B cell (primary cell): ENCODE measurements at regions not wholly inside any gene's neighbourhood (a gene's known extent, or its start where the extent isn't known, plus 50 kb on each side); places are given as distances from the start of the nearest gene placed in this dataset.

Experiments used
- ATAC-seq: fragments of 200-7000 bp; cut with Tn5 transposase; one replicate; pipeline ENCODE4 v1.10.0; 2021; ENCODE audit warnings: low read depth, mild to moderate bottlenecking, moderate number of reproducible peaks, moderate library complexity
- CTCF ChIA-PET: fragments of 350-600 bp; sonication (Branson Sonifier 250); formaldehyde crosslinking; loops from one replicate; lab custom pipeline; 2021; ENCODE audit warnings: antibody characterized with exemption, inconsistent platforms; lab: Charles Lee
- POLR2A ChIA-PET: fragments of 350-600 bp; sonication (Branson Sonifier 250); formaldehyde crosslinking; loops from one replicate; lab custom pipeline; 2021; ENCODE audit warnings: antibody characterized with exemption; lab: Charles Lee
- DNase-seq: peaks from one replicate; pipeline ENCODE4 v3.0.0; 2013
- H2AFZ ChIP-seq: 2 replicates; pipeline ENCODE4 v1.6.1; 2012; ENCODE audit warnings: mild to moderate bottlenecking, low read depth, low read length; ENCODE audit not compliant: insufficient read depth, poor library complexity, severe bottlenecking
- H3K27ac ChIP-seq, 2 donors: 1 replicate in 1 of 2; 2 replicates in 1 of 2; pipeline ENCODE4 v1.5.1; 2012 to 2013; ENCODE audit warnings: low read length in 2 of 2, mild to moderate bottlenecking in 2 of 2, moderate library complexity in 1 of 2
- H3K27me3 ChIP-seq, 4 experiments: fragments of 200-600 bp in 1 of 4; sonication (generic) in 1 of 4; replicated peaks in 1 of 4; 1 replicate in 2 of 4; 2 replicates in 2 of 4; pipeline versions ENCODE4 v1.6.1 to v1.7.0; 2013 to 2016; ENCODE audit warnings: low read length in 3 of 4, mild to moderate bottlenecking in 2 of 4, mixed read lengths in 1 of 4, moderate library complexity in 1 of 4; ENCODE audit not compliant: insufficient read depth in 4 of 4, control insufficient read depth in 3 of 4; ENCODE audit errors: control extremely low read depth in 1 of 4
- H3K36me3 ChIP-seq, 2 experiments: replicated peaks in 1 of 2; 1 replicate in 1 of 2; 2 replicates in 1 of 2; pipeline versions ENCODE4 v1.6.1 to v1.7.1; 2013; ENCODE audit warnings: low read length in 1 of 2; ENCODE audit not compliant: insufficient read depth in 2 of 2, control insufficient read depth in 1 of 2; ENCODE audit errors: control extremely low read depth in 1 of 2, extremely low read depth in 1 of 2
- H3K4me1 ChIP-seq, 2 donors: fragments of 200-600 bp in 1 of 2; sonication (generic) in 1 of 2; 1 replicate in 1 of 2; 2 replicates in 1 of 2; pipeline versions ENCODE4 v1.5.1 to v1.6.1; 2013 to 2017; ENCODE audit warnings: low read length in 2 of 2; ENCODE audit not compliant: control insufficient read depth in 2 of 2, insufficient read depth in 2 of 2
- H3K4me2 ChIP-seq: replicated peaks from 2 replicates; pipeline ENCODE3; 2012; ENCODE audit warnings: mild to moderate bottlenecking, low read depth, low read length; ENCODE audit not compliant: poor library complexity, severe bottlenecking
- H3K4me3 ChIP-seq, 5 experiments: fragments of 200-600 bp in 1 of 5; sonication (generic) in 1 of 5; 1 replicate in 3 of 5; 2 replicates in 2 of 5; pipeline versions ENCODE4 v1.5.1 to v1.7.0; 2011 to 2016; ENCODE audit warnings: low read length in 4 of 5, mild to moderate bottlenecking in 4 of 5, low read depth in 2 of 5, control low read depth in 1 of 5, moderate library complexity in 1 of 5; ENCODE audit not compliant: insufficient read depth in 1 of 5; ENCODE audit errors: control extremely low read depth in 1 of 5, extremely low read depth in 1 of 5
- H3K79me2 ChIP-seq: fragments of 200-600 bp; sonication (generic); one replicate; pipeline ENCODE4 v1.6.0; 2016; ENCODE audit warnings: low read length; ENCODE audit not compliant: control insufficient read depth, insufficient read depth
- H3K9ac ChIP-seq: fragments of 200-600 bp; sonication (generic); 2 replicates; pipeline ENCODE4 v1.6.1; 2017; ENCODE audit warnings: mild to moderate bottlenecking, low read length, moderate library complexity
- H3K9me3 ChIP-seq, 3 donors: one replicate each; pipeline versions ENCODE4 v1.6.1 to v1.7.1; 2013; ENCODE audit warnings: low read length in 2 of 3; ENCODE audit not compliant: control insufficient read depth in 2 of 3, insufficient read depth in 1 of 3; ENCODE audit errors: control extremely low read depth in 1 of 3
- H4K20me1 ChIP-seq: 2 replicates; pipeline ENCODE4 v1.6.0; 2012; ENCODE audit warnings: mild to moderate bottlenecking, low read length; ENCODE audit not compliant: insufficient read depth, control insufficient read depth, poor library complexity, severe bottlenecking
- H3K27ac Mint-ChIP-seq: one replicate; pipeline ENCODE4 v1.8.0; 2021; ENCODE audit warnings: mixed read lengths
- H3K27me3 Mint-ChIP-seq: one replicate; pipeline ENCODE4 v1.8.0; 2021; ENCODE audit warnings: mixed read lengths
- H3K4me1 Mint-ChIP-seq: one replicate; pipeline ENCODE4 v1.8.0; 2021; ENCODE audit warnings: mixed read lengths
- H3K4me3 Mint-ChIP-seq: one replicate; pipeline ENCODE4 v1.8.0; 2021; ENCODE audit warnings: mixed read lengths
- H3K9me3 Mint-ChIP-seq: one replicate; pipeline ENCODE4 v1.8.0; 2022; ENCODE audit warnings: mixed read lengths; ENCODE audit not compliant: insufficient read depth
- EZH2 ChIP-seq: IDR thresholded peaks from 2 replicates; pipeline ENCODE4 v1.6.1; 2012; ENCODE audit warnings: borderline replicate concordance, low read depth, mild to moderate bottlenecking, moderate library complexity, low read length; ENCODE audit not compliant: insufficient read depth, poor library complexity, severe bottlenecking
- WGBS: methylation state at CpG from one replicate; pipeline ENCODE4 v1.1.5; 2013; ENCODE audit warnings: missing lambda C conversion rate; ENCODE audit not compliant: insufficient coverage; 5-methylcytosine and 5-hydroxymethylcytosine counted together
- intact Hi-C: fragments of 100-400 bp; cut with micrococcal nuclease; formaldehyde crosslinking; loops from one replicate; pipeline ENCODE4 v1.10.0; 2022
- TF ChIP-seq, protein P1 (sequence below): fragments of 200-600 bp; IDR thresholded peaks from one replicate; pipeline ENCODE4 v1.8.0; 2022; ENCODE audit warnings: antibody characterized with exemption, mild to moderate bottlenecking

DNA sequence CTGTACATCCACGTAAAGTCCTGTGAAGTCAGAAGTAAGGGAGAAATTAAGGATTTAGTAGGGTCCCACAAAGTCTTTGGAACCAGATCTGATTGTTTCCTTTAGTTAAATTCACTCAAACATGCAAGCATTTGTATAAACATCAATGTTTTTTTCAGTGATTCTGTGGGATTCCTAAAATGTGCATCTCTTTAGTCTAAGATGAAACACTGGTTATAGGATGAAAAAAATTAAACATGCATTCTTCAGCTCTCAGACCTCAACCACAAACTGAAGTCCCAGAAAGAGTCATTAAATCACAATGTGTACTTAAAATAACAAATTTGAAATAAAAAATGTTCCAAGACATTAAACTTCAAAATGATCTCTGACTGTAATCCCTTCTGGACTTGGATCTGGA lies 76.5 kb upstream of the APCDD1 start:
- no peaks in the 10 kb centered on the region for H3K4me1 ChIP-seq
- H3K9ac ChIP-seq = no peak overlapping the region
- no peaks in the 10 kb centered on the region for H3K79me2 ChIP-seq
- no peak overlapping the region for H2AFZ ChIP-seq
- no peak for DNase-seq
- intact Hi-C loops = no loop called here
- POLR2A ChIA-PET = no interaction called here
- Mint-ChIP-seq H3K27ac (no peak overlapping the region), H3K4me1 (peaks cover 3% of the 10 kb centered on the region), H3K4me3 (no peak overlapping the region), H3K9me3 (no peaks in the 10 kb centered on the region), H3K27me3 (peaks cover 8% of the 10 kb centered on the region)
- no CpG with 5 or more reads among the region's 1 CpG for WGBS
- no peak overlapping the region for H3K27ac ChIP-seq
- ATAC-seq = no peak
- H3K4me3 ChIP-seq = no peak overlapping the region
- TF ChIP-seq EZH2 = no peak
- TF ChIP-seq, protein P1, sequence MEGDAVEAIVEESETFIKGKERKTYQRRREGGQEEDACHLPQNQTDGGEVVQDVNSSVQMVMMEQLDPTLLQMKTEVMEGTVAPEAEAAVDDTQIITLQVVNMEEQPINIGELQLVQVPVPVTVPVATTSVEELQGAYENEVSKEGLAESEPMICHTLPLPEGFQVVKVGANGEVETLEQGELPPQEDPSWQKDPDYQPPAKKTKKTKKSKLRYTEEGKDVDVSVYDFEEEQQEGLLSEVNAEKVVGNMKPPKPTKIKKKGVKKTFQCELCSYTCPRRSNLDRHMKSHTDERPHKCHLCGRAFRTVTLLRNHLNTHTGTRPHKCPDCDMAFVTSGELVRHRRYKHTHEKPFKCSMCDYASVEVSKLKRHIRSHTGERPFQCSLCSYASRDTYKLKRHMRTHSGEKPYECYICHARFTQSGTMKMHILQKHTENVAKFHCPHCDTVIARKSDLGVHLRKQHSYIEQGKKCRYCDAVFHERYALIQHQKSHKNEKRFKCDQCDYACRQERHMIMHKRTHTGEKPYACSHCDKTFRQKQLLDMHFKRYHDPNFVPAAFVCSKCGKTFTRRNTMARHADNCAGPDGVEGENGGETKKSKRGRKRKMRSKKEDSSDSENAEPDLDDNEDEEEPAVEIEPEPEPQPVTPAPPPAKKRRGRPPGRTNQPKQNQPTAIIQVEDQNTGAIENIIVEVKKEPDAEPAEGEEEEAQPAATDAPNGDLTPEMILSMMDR = no peak
- H3K4me2 ChIP-seq = no peak overlapping the region
- H3K27me3 ChIP-seq = no peaks in the 10 kb centered on the region
- H3K36me3 ChIP-seq = no peaks in the 10 kb centered on the region
- H4K20me1 ChIP-seq = no peaks in the 10 kb centered on the region
- no peaks in the 10 kb centered on the region for H3K9me3 ChIP-seq
- CTCF ChIA-PET = no interaction called here

DNA sequence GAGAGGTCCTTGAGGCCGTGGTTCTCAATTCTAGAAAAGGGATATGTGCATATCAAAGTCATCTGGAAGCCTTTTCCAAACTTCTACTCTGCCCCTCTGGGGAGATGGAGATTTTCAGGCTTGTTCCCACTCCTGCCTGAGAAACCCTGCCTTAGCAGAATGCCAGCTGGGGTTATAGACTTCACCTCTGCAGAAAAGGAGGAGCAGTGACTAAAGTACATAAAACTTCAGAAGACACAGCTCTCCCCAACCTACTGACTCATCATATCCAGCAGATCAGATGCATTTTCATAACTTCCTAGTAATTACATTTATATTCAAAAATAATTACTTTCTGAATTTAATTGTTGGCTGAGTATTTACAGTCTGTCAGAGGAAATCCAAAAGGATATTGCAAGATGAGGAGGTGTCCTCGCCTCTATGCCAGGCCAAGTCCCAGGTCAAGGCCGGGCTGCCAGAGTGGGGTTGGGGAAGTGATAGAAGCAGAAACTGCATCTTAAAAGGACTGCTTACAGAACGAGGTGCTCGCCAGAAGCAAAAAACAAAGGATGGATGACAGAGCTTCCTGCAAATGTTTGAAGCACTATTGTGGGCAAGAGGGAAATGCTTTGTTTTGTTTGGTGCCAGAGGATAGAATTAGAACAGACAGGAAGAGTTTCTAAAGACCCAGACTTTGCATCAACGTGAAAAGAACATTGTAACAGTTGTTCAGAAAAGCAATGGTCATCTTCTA lies 75.6 kb upstream of the APCDD1 start:
- POLR2A ChIA-PET = no interaction called here
- H3K27ac Mint-ChIP-seq = no peak overlapping the region
- H3K4me2 ChIP-seq = no peak overlapping the region

More for the DNA sequence above, 75.6 kb upstream of the APCDD1 start:
- Mint-ChIP-seq H3K4me3 (no peak overlapping the region), H3K27me3 (peaks cover 8% of the 10 kb centered on the region), H3K9me3 (no peaks in the 10 kb centered on the region), H3K4me1 (peaks cover 3% of the 10 kb centered on the region)
- H3K27ac ChIP-seq = no peak overlapping the region
- no peak overlapping the region for H3K9ac ChIP-seq
- ATAC-seq (no peak), DNase-seq (no peak)
- intact Hi-C loops = no loop called here
- peak overlapping the region; percentile 5 for H2AFZ ChIP-seq
- no peaks in the 10 kb centered on the region for H3K9me3 ChIP-seq
- TF ChIP-seq EZH2 = no peak
- no peaks in the 10 kb centered on the region for H3K4me1 ChIP-seq
- no peaks in the 10 kb centered on the region for H3K27me3 ChIP-seq
- H4K20me1 ChIP-seq = no peaks in the 10 kb centered on the region
- WGBS = 24% methylated on average over 5 of the region's 6 CpGs
- CTCF ChIA-PET = interaction anchor here (0.9 kb wide), 1 partner anchor 17 kb away, joined by 3 read pairs; no protein-coding TSS in a partner anchor
- no peak overlapping the region for H3K4me3 ChIP-seq
- H3K79me2 ChIP-seq = no peaks in the 10 kb centered on the region
- H3K36me3 ChIP-seq = no peaks in the 10 kb centered on the region
